Transverse colon (tissue), 4 donors: ENCODE measurements at regions not wholly inside any gene's neighbourhood (a gene's known extent, or its start where the extent isn't known, plus 50 kb on each side); places are given as distances from the start of the nearest gene placed in this dataset.

ENCODE experiments used
- DNase-seq: peaks from one replicate; pipeline ENCODE4 v3.0.0-alpha.2; 2019
- H3K27ac ChIP-seq, 4 donors: fragments of 200-600 bp; sonication (generic); 2 replicates each; pipeline ENCODE4 v1.5.1; 2016 to 2018; ENCODE audit warnings: inconsistent platforms in 4 of 4
- H3K27me3 ChIP-seq: fragments of 200-600 bp; sonication (generic); 2 replicates; pipeline ENCODE4 v1.5.1; 2017; ENCODE audit warnings: inconsistent platforms
- H3K36me3 ChIP-seq, 4 donors: fragments of 200-600 bp; sonication (generic); 2 replicates each; pipeline ENCODE4 v1.5.1; 2017 to 2019; ENCODE audit warnings: inconsistent platforms in 4 of 4
- H3K4me1 ChIP-seq, 4 donors: fragments of 200-600 bp; sonication (generic); 2 replicates each; pipeline ENCODE4 v1.5.1; 2017 to 2020; ENCODE audit warnings: inconsistent platforms in 4 of 4
- H3K4me3 ChIP-seq, 4 donors: fragments of 200-600 bp; sonication (generic); 1 replicate in 1 of 4; 2 replicates in 3 of 4; pipeline versions ENCODE4 v1.5.1 to v1.6.1; 2017 to 2019; ENCODE audit warnings: inconsistent platforms in 4 of 4
- H3K9me3 ChIP-seq, 2 donors: fragments of 200-600 bp; sonication (generic); 2 replicates each; pipeline ENCODE4 v1.5.1; 2017 to 2019; ENCODE audit warnings: inconsistent platforms in 2 of 2
- EP300 ChIP-seq: sonication (generic); formaldehyde crosslinking; IDR thresholded peaks from one replicate; pipeline ENCODE4 v1.6.1; 2017; ENCODE audit warnings: antibody characterized with exemption, low read depth
- POLR2A ChIP-seq: fragments of 450-650 bp; IDR thresholded peaks from one replicate; pipeline ENCODE4 v1.6.1; 2016; ENCODE audit warnings: antibody characterized with exemption, mild to moderate bottlenecking, moderate library complexity
- POLR2AphosphoS5 ChIP-seq, 3 donors: sonication (generic); formaldehyde crosslinking; IDR thresholded peaks; one replicate each; pipeline ENCODE4 v1.6.1; 2016; ENCODE audit warnings: antibody characterized with exemption in 3 of 3
- WGBS, 2 donors: methylation state at CpG; one replicate each; pipeline ENCODE4 v1.1.5; 2018; ENCODE audit warnings: low coverage in 1 of 2; 5-methylcytosine and 5-hydroxymethylcytosine counted together
- in situ Hi-C, 4 donors: fragments of 200-750 bp; cut with MboI; loops; one replicate each; pipeline versions ENCODE4 v1.15.0 to v1.15.1; 2017; ENCODE audit warnings: low sequenced_read_pairs in 3 of 4, low pct_ligation_motif_present in 1 of 4, low pct_unique_long_range_greater_than_20kb in 1 of 4
- intact Hi-C: fragments of 100-400 bp; cut with DNase I; formaldehyde crosslinking; loops from one replicate; pipeline ENCODE4 v1.15.1; 2023; ENCODE audit warnings: low total_unique reads
- TF ChIP-seq, protein P1 (sequence below), 5 experiments: fragments of 200-600 bp in 3 of 5; fragments of 450-650 bp in 2 of 5; sonication (generic) in 3 of 5; IDR thresholded peaks; 1 replicate in 2 of 5; 2 replicates in 3 of 5; pipeline ENCODE4 v1.5.1; 2016 to 2017; ENCODE audit warnings: antibody characterized with exemption in 5 of 5, inconsistent platforms in 3 of 5, mild to moderate bottlenecking in 2 of 5, moderate library complexity in 1 of 5

DNA sequence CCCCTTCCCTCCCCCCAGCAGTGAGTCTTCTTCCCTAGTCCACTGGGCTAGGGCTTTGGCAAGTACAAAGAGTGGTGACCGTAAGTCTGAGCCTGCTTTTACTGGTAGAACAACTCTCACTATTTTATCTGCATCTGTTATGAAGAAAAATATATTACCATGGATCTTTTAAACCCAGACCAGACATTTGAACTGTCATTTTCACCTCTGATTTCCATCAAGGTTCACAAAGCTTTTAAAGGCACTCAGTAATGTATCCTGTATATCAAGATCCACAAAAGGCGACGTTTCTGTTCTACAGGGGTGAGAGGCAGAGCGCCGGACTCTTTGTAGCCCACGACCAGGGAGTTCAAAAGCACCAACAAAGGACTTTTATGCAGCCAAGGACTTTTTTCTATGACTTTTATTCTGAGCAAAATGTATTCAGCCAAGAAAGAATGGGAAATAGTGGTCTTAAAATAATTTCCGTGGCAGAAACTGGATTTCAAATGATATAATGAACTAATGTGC is 388.3 kb downstream of the ANXA1 start:
- Histone ChIP-seq H3K4me3 (no peak overlapping the region), H3K27me3 (no peaks in the 10 kb centered on the region), H3K4me1 (no peaks in the 10 kb centered on the region), H3K9me3 (no peaks in the 10 kb centered on the region), H3K27ac (no peak overlapping the region), H3K36me3 (no peaks in the 10 kb centered on the region)
- in situ Hi-C loops (no loop called here), intact Hi-C loops (no loop called here)
- TF ChIP-seq POLR2AphosphoS5 (IDR thresholded peaks at IDR 0.05) (no peak), EP300 (no peak), POLR2A (no peak)
- TF ChIP-seq, protein P1, sequence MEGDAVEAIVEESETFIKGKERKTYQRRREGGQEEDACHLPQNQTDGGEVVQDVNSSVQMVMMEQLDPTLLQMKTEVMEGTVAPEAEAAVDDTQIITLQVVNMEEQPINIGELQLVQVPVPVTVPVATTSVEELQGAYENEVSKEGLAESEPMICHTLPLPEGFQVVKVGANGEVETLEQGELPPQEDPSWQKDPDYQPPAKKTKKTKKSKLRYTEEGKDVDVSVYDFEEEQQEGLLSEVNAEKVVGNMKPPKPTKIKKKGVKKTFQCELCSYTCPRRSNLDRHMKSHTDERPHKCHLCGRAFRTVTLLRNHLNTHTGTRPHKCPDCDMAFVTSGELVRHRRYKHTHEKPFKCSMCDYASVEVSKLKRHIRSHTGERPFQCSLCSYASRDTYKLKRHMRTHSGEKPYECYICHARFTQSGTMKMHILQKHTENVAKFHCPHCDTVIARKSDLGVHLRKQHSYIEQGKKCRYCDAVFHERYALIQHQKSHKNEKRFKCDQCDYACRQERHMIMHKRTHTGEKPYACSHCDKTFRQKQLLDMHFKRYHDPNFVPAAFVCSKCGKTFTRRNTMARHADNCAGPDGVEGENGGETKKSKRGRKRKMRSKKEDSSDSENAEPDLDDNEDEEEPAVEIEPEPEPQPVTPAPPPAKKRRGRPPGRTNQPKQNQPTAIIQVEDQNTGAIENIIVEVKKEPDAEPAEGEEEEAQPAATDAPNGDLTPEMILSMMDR (IDR thresholded peaks at IDR 0.05) = no peak
- no peak for DNase-seq
- 67 to 78% methylated on average over 4 to 7 of the region's 7 CpGs for WGBS, 2 donors

DNA sequence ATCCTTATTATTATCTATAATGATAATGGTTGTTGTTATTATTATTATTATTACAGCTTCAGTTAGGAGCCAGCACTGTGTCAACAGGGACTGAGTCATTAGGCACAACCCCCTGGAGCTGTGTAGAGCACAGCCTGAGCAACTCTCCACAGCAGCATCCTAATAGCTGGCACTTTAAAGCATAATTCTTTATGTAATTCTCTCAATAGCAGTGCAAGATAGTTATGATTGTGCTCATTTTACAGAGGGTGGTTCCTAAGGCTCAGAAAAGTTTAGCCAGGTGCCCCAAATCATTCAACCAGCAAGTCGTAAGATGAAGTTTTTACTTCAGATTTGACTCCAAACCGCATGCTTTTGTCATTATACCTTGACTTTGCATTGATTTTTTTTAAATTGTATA is 390.3 kb downstream of the ANXA1 start:
- Histone ChIP-seq H3K27me3 (no peaks in the 10 kb centered on the region), H3K4me1 (no peaks in the 10 kb centered on the region), H3K27ac (no peak overlapping the region), H3K4me3 (no peak overlapping the region), H3K36me3 (no peaks in the 10 kb centered on the region), H3K9me3 (no peaks in the 10 kb centered on the region)
- no peak for TF ChIP-seq POLR2A
- no peak for TF ChIP-seq POLR2AphosphoS5 (IDR thresholded peaks at IDR 0.05)
- TF ChIP-seq, protein P1 (IDR thresholded peaks at IDR 0.05) = no peak
- TF ChIP-seq EP300 = no peak
- in situ Hi-C loops = no loop called here
- WGBS, 2 donors = 38 to 39% methylated on average over 2 of the region's 2 CpGs
- intact Hi-C loops = no loop called here
- no peak for DNase-seq

DNA sequence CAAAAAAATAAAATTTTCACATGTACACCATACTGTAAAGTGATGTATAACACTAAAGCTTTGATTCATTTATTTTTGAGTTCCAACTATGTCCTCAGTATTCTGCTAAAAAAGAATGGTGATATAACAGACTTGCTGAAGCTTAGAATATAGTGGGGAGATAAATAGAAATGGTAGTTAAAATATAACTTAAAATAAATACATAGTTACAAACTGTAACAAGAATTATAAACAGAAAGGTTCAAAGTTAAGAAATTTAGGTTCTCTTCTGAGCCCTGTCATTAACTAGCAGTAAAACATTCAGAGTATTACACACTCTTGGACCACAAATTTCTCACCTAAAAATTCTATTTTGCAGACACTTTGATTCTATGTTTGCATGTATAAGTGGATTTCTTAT is 392.1 kb downstream of the ANXA1 start:
- Histone ChIP-seq H3K9me3 (no peaks in the 10 kb centered on the region), H3K36me3 (no peaks in the 10 kb centered on the region), H3K27ac (no peak overlapping the region), H3K4me3 (no peak overlapping the region), H3K4me1 (no peaks in the 10 kb centered on the region), H3K27me3 (no peaks in the 10 kb centered on the region)
- DNase-seq = no peak
- in situ Hi-C loops (no loop called here), intact Hi-C loops (no loop called here)
- TF ChIP-seq POLR2AphosphoS5 (IDR thresholded peaks at IDR 0.05) (no peak), EP300 (no peak), POLR2A (no peak)
- TF ChIP-seq, protein P1 (IDR thresholded peaks at IDR 0.05) = no peak

DNA sequence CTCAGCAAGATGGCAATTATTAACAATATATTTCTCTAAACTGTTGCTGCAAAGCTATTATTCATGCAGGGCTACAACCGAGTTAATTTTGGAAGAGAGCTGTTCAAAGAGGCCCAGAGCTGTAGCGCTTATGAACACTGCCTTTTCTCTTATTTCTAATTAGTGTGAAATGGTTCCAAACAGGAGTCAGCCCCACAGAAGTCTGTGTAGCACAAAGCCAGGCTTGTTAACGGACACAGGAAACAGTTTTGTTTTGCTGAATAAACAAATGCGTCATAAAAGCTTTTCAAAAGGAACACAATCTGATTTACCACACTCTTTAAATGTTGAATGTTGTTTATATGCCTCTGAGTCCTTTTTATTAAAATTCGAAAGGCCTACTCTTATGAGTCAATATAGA is 396.5 kb downstream of the ANXA1 start:
- 26 to 48% methylated on average over 4 to 5 of the region's 5 CpGs for WGBS, 2 donors
- H3K4me1 ChIP-seq = no peaks in the 10 kb centered on the region
- H3K9me3 ChIP-seq = no peaks in the 10 kb centered on the region
- H3K4me3 ChIP-seq = no peak overlapping the region
- TF ChIP-seq EP300 (no peak), POLR2A (no peak), POLR2AphosphoS5 (IDR thresholded peaks at IDR 0.05) (no peak)
- TF ChIP-seq, protein P1 (IDR thresholded peaks at IDR 0.05) = no peak
- in situ Hi-C loops (no loop called here), intact Hi-C loops (no loop called here)
- no peaks in the 10 kb centered on the region for H3K27me3 ChIP-seq
- H3K27ac ChIP-seq = no peak overlapping the region
- no peaks in the 10 kb centered on the region for H3K36me3 ChIP-seq
- DNase-seq = no peak
